ENCODE measurements at regions not wholly inside any gene's neighbourhood (a gene's known extent, or its start where the extent isn't known, plus 50 kb on each side); places are given as distances from the start of the nearest gene placed in this dataset.

DNA sequence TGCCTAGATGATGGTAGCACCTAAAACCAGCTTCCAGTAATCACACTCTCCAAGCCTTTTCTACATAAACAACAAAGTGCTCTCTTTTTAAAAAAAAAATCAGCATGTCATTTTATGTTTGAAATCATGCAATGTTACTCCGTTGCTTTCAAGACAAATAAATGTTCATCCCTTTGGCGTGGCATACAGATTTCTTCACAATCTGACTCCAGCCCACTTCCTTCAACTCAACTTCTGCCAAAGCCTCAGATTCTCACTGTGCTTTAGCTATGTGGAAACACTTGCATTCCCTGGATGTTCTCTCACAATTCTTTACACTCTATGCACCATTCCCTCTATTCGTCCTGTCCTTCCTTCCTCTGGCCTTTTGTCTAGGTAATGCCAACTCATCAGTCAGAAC is 206.3 kb upstream of the BLID start:
- TF ChIP-seq CREB1 (IDR thresholded peaks at IDR 0.05; ENCODE audit: low read depth) (no peak), RAD21 (IDR thresholded peaks at IDR 0.05; ENCODE audit: low read depth) (no peak), TAF1 (IDR thresholded peaks at IDR 0.05; ENCODE audit: low read depth) (no peak), YY1 (IDR thresholded peaks at IDR 0.05; ENCODE audit: low read depth) (no peak), CEBPB (IDR thresholded peaks at IDR 0.05) (no peak), EGR1 (IDR thresholded peaks at IDR 0.05) (no peak), ZBTB7A (IDR thresholded peaks at IDR 0.05; ENCODE audit: low read depth) (no peak), TCF12 (IDR thresholded peaks at IDR 0.05; ENCODE audit: low read depth) (no peak)
- TF ChIP-seq, protein P1, sequence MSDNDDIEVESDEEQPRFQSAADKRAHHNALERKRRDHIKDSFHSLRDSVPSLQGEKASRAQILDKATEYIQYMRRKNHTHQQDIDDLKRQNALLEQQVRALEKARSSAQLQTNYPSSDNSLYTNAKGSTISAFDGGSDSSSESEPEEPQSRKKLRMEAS (IDR thresholded peaks at IDR 0.05) = no peak

- no peak for TF ChIP-seq RAD21 (IDR thresholded peaks at IDR 0.05; ENCODE audit: low read depth)
Observed at GRCh38 chr11:122320671-122321070, 204.7 kb upstream of the BLID start.

DNA sequence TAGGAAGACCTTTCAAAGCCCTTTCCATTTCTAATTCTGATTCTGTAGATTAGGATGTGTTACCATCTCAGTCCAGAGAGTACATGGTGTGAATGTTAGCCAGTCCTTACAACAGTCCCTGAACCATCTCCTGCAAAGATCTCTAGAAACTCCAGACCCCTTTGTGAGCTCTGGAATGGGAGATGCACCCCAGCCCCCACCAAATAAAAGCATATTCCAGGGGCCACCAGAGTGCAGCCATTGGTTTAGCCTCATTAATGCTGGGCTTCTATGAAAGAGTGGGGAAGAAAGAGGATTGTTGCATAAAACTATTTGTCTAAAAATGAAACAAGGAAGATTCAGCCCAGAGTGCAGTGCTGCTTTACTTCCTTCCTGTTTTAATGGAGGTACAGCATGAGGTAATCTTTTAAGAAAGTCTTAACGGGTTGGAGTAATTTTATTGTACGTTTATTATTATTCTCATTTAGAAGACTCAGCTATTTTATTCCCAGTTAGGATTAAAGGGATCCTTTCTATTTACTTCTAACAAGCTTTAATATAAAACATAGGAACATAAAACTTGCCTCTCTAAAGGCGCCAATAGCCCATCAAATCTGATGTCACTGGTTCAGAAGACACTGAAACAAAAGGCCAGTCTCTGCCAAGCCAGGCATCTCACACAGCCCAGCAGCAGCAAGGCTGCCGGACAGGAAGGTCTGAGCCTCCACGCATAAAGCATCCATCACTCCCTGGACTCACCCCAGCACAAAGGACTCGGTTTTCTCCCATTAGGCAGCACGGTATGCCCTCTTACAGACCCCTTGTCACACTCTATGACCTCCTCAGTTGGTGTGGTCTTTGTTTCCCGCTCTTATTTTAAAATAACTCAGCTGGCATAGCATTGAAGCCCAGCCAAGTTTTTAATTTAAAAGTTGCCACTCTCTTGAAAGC is 203.9 kb upstream of the BLID start:
- TF ChIP-seq, protein P2, sequence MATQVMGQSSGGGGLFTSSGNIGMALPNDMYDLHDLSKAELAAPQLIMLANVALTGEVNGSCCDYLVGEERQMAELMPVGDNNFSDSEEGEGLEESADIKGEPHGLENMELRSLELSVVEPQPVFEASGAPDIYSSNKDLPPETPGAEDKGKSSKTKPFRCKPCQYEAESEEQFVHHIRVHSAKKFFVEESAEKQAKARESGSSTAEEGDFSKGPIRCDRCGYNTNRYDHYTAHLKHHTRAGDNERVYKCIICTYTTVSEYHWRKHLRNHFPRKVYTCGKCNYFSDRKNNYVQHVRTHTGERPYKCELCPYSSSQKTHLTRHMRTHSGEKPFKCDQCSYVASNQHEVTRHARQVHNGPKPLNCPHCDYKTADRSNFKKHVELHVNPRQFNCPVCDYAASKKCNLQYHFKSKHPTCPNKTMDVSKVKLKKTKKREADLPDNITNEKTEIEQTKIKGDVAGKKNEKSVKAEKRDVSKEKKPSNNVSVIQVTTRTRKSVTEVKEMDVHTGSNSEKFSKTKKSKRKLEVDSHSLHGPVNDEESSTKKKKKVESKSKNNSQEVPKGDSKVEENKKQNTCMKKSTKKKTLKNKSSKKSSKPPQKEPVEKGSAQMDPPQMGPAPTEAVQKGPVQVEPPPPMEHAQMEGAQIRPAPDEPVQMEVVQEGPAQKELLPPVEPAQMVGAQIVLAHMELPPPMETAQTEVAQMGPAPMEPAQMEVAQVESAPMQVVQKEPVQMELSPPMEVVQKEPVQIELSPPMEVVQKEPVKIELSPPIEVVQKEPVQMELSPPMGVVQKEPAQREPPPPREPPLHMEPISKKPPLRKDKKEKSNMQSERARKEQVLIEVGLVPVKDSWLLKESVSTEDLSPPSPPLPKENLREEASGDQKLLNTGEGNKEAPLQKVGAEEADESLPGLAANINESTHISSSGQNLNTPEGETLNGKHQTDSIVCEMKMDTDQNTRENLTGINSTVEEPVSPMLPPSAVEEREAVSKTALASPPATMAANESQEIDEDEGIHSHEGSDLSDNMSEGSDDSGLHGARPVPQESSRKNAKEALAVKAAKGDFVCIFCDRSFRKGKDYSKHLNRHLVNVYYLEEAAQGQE (IDR thresholded peaks at IDR 0.05; ENCODE audit: low read depth) = no peak
- no peak for TF ChIP-seq ZBTB7A (IDR thresholded peaks at IDR 0.05; ENCODE audit: low read depth)
- TF ChIP-seq YY1 (IDR thresholded peaks at IDR 0.05; ENCODE audit: low read depth) = no peak
- TF ChIP-seq RAD21 (IDR thresholded peaks at IDR 0.05; ENCODE audit: low read depth) = no peak
- no peak for TF ChIP-seq TAF1 (IDR thresholded peaks at IDR 0.05; ENCODE audit: low read depth)
- no peak for TF ChIP-seq NFIC (IDR thresholded peaks at IDR 0.05)

- TF ChIP-seq TCF12 (IDR thresholded peaks at IDR 0.05; ENCODE audit: low read depth) = no peak
- TF ChIP-seq, protein P2 (IDR thresholded peaks at IDR 0.05; ENCODE audit: low read depth) = no peak
- no peak for TF ChIP-seq FOXM1 (IDR thresholded peaks at IDR 0.05; ENCODE audit: borderline replicate concordance, low read depth)
- TF ChIP-seq TAF1 (IDR thresholded peaks at IDR 0.05; ENCODE audit: low read depth) = no peak
- TF ChIP-seq TEAD4 (IDR thresholded peaks at IDR 0.05) = no peak
- no peak for TF ChIP-seq EP300 (IDR thresholded peaks at IDR 0.05; ENCODE audit: borderline replicate concordance)
- no peak for TF ChIP-seq ZBTB7A (IDR thresholded peaks at IDR 0.05; ENCODE audit: low read depth)
- TF ChIP-seq EGR1 (IDR thresholded peaks at IDR 0.05) = no peak
Observed at GRCh38 chr11:122319085-122319484, 203.1 kb upstream of the BLID start.

- TF ChIP-seq EP300 (IDR thresholded peaks at IDR 0.05; ENCODE audit: borderline replicate concordance) (no peak), FOXM1 (IDR thresholded peaks at IDR 0.05; ENCODE audit: borderline replicate concordance, low read depth) (no peak), TAF1 (IDR thresholded peaks at IDR 0.05; ENCODE audit: low read depth) (no peak), USF1 (IDR thresholded peaks at IDR 0.05) (no peak), NFIC (IDR thresholded peaks at IDR 0.05) (no peak), CEBPB (IDR thresholded peaks at IDR 0.05) (no peak), ZBTB7A (IDR thresholded peaks at IDR 0.05; ENCODE audit: low read depth) (no peak), RAD21 (IDR thresholded peaks at IDR 0.05; ENCODE audit: low read depth) (no peak), EGR1 (IDR thresholded peaks at IDR 0.05) (no peak), YY1 (IDR thresholded peaks at IDR 0.05; ENCODE audit: low read depth) (no peak)
- TF ChIP-seq, protein P1 (IDR thresholded peaks at IDR 0.05) = no peak
- TF ChIP-seq, protein P2 (IDR thresholded peaks at IDR 0.05; ENCODE audit: low read depth) = no peak
Observed at GRCh38 chr11:122317305-122317704, 201.3 kb upstream of the BLID start.
